ENCODE measurements at regions not wholly inside any gene's neighbourhood (a gene's known extent, or its start where the extent isn't known, plus 50 kb on each side); places are given as distances from the start of the nearest gene placed in this dataset.

GRCh38 chr10:21330628-21331020 lies 194.9 kb downstream of the SKIDA1 start:
- no peak for TF ChIP-seq SIN3A (IDR thresholded peaks at IDR 0.05; ENCODE audit: borderline replicate concordance, insufficient read depth, low read depth, low read length)
- intact Hi-C loops (cut with micrococcal nuclease; ENCODE audit: unreplicated experiment) (no loop called here), in situ Hi-C loops (cut with HindIII; ENCODE audit: low pct_unique_long_range_greater_than_20kb, low sequenced_read_pairs) (no loop called here)
- DNase-seq (ENCODE audit: low read depth, low spot score): no peak
- ChIA-PET CTCF (no interaction called here), POLR2A (interaction anchor here (0.7 to 0.9 kb wide), 2 partner anchors 12 to 19 kb away, joined by 12 to 16 read pairs; no protein-coding TSS in a partner anchor)
- no peaks in the 10 kb centered on the region for H3K36me3 ChIP-seq (ENCODE audit: control insufficient read depth, insufficient read depth, low read length)
- H3K9me3 ChIP-seq (ENCODE audit: control insufficient read depth, insufficient read depth, low read depth, low read length): no peaks in the 10 kb centered on the region
- peak overlapping the region; percentile 79 for H3K27ac ChIP-seq (ENCODE audit: low read length)
- H3K4me1 ChIP-seq (ENCODE audit: control insufficient read depth, insufficient read depth, low read length): peaks cover 35% of the 10 kb centered on the region
- H3K4me3 ChIP-seq (ENCODE audit: low read depth in 2 of 2, low read length in 2 of 2): no peak overlapping the region
- ATAC-seq: no peak; the same call in 1 of the 2 replicates
- no TSS peak for BruUV-seq (replicated peaks)
- no peaks in the 10 kb centered on the region for H3K27me3 ChIP-seq (ENCODE audit: control insufficient read depth, insufficient read depth, low read length)

GRCh38 chr10:21329995-21330627 lies 195.4 kb downstream of the SKIDA1 start:
- H3K36me3 ChIP-seq (ENCODE audit: control insufficient read depth, insufficient read depth, low read length): no peaks in the 10 kb centered on the region
- H3K27ac ChIP-seq (ENCODE audit: low read length): peak overlapping the region; percentile 79
- no peak overlapping the region for H3K4me3 ChIP-seq (ENCODE audit: low read depth in 2 of 2, low read length in 2 of 2)
- no peak for TF ChIP-seq SIN3A (IDR thresholded peaks at IDR 0.05; ENCODE audit: borderline replicate concordance, insufficient read depth, low read depth, low read length)
- TF ChIP-seq REST (IDR thresholded peaks at IDR 0.05; ENCODE audit: insufficient read depth in 1 of 2, low read depth in 2 of 2, low read length in 1 of 2): no peak
- no peak for TF ChIP-seq POLR2AphosphoS5 (IDR thresholded peaks at IDR 0.05; ENCODE audit: low read depth, low read length)
- no peak for TF ChIP-seq CTCF (IDR thresholded peaks at IDR 0.05)
- TF ChIP-seq TCF7L2 (IDR thresholded peaks at IDR 0.05; ENCODE audit: low read depth, low read length): no peak
- CTCF ChIA-PET: no interaction called here
- no peaks in the 10 kb centered on the region for H3K9me3 ChIP-seq (ENCODE audit: control insufficient read depth, insufficient read depth, low read depth, low read length)
- no peaks in the 10 kb centered on the region for H3K27me3 ChIP-seq (ENCODE audit: control insufficient read depth, insufficient read depth, low read length)
- intact Hi-C loops (cut with micrococcal nuclease; ENCODE audit: unreplicated experiment): no loop called here
- POLR2A ChIA-PET: interaction anchor here (0.5 to 0.9 kb wide), 2 partner anchors 20 to 22 kb away, joined by 9 to 16 read pairs; no protein-coding TSS in a partner anchor
- in situ Hi-C loops (cut with HindIII; ENCODE audit: low pct_unique_long_range_greater_than_20kb, low sequenced_read_pairs): no loop called here
- DNase-seq (ENCODE audit: low read depth, low spot score) (no peak), ATAC-seq (peak; percentile 83)
- no TSS peak for BruUV-seq (replicated peaks)
- peaks cover 30% of the 10 kb centered on the region for H3K4me1 ChIP-seq (ENCODE audit: control insufficient read depth, insufficient read depth, low read length)

- TF ChIP-seq REST (IDR thresholded peaks at IDR 0.05; ENCODE audit: insufficient read depth in 1 of 2, low read depth in 2 of 2, low read length in 1 of 2) (no peak), SIN3A (IDR thresholded peaks at IDR 0.05; ENCODE audit: borderline replicate concordance, insufficient read depth, low read depth, low read length) (no peak), CTCF (IDR thresholded peaks at IDR 0.05) (no peak), POLR2AphosphoS5 (IDR thresholded peaks at IDR 0.05; ENCODE audit: low read depth, low read length) (no peak), TCF7L2 (IDR thresholded peaks at IDR 0.05; ENCODE audit: low read depth, low read length) (no peak)
- BruUV-seq (replicated peaks): no TSS peak
- H3K27ac ChIP-seq (ENCODE audit: low read length): peak overlapping the region; percentile 83
- intact Hi-C loops (cut with micrococcal nuclease; ENCODE audit: unreplicated experiment) (no loop called here), in situ Hi-C loops (cut with HindIII; ENCODE audit: low pct_unique_long_range_greater_than_20kb, low sequenced_read_pairs) (no loop called here)
- H3K27me3 ChIP-seq (ENCODE audit: control insufficient read depth, insufficient read depth, low read length): no peaks in the 10 kb centered on the region
- H3K36me3 ChIP-seq (ENCODE audit: control insufficient read depth, insufficient read depth, low read length): no peaks in the 10 kb centered on the region
- no peaks in the 10 kb centered on the region for H3K9me3 ChIP-seq (ENCODE audit: control insufficient read depth, insufficient read depth, low read depth, low read length)
- peaks cover 26% of the 10 kb centered on the region for H3K4me1 ChIP-seq (ENCODE audit: control insufficient read depth, insufficient read depth, low read length)
- ATAC-seq (peak; percentile 36; the same call in 1 of the 2 replicates), DNase-seq (ENCODE audit: low read depth, low spot score) (no peak)
- no peak overlapping the region for H3K4me3 ChIP-seq (ENCODE audit: low read depth in 2 of 2, low read length in 2 of 2)
- ChIA-PET POLR2A (interaction anchor here (0.6 kb wide), 1 partner anchor 97 kb away, joined by 9 read pairs; no protein-coding TSS in a partner anchor), CTCF (no interaction called here)
Measured at GRCh38 chr10:21327289-21327993, 198.0 kb downstream of the SKIDA1 start.
